HK-2 (cell line): ENCODE measurements at regions not wholly inside any gene's neighbourhood (a gene's known extent, or its start where the extent isn't known, plus 50 kb on each side); places are given as distances from the start of the nearest gene placed in this dataset.
"Not testable (repeated sequence)": the region's sequence is repeated elsewhere in the genome, so short reads cannot be mapped to it uniquely, and the experiment has no call there.

ENCODE experiments used
- DNase-seq: peaks from one replicate; pipeline ENCODE4 v3.0.0-alpha.2; 2018; ENCODE audit not compliant: unreplicated experiment

GRCh38 chr5:67941614-67942401 lies 273.7 kb upstream of the PIK3R1 start:
- no peak for DNase-seq

GRCh38 chr5:67935908-67936566 lies 279.5 kb upstream of the PIK3R1 start:
- no peak for DNase-seq

- no peak for DNase-seq
These were observed 280.6 kb upstream of the PIK3R1 start for GRCh38 chr5:67934976-67935375.

- no peak for DNase-seq
These were observed 290.0 kb upstream of the PIK3R1 start for GRCh38 chr5:67925511-67925910.

GRCh38 chr5:67921004-67921601 lies 294.5 kb upstream of the PIK3R1 start:
- no peak for DNase-seq

- not testable (repeated sequence) for DNase-seq
These were observed 296.0 kb upstream of the PIK3R1 start for GRCh38 chr5:67919532-67919931.

- DNase-seq: no peak
These were observed 298.0 kb upstream of the PIK3R1 start for GRCh38 chr5:67917561-67917960.

GRCh38 chr5:67910546-67910945 lies 305.0 kb upstream of the PIK3R1 start:
- no peak for DNase-seq

- no peak for DNase-seq
These were observed 307.3 kb upstream of the PIK3R1 start for GRCh38 chr5:67908126-67908765.

GRCh38 chr5:67904366-67904765 lies 311.2 kb upstream of the PIK3R1 start:
- DNase-seq: no peak

GRCh38 chr5:67903656-67904055 lies 311.9 kb upstream of the PIK3R1 start:
- DNase-seq: no peak

- DNase-seq: no peak
These were observed 312.4 kb upstream of the PIK3R1 start for GRCh38 chr5:67903121-67903520.

- DNase-seq: no peak
These were observed 313.1 kb upstream of the PIK3R1 start for GRCh38 chr5:67902497-67902830.

GRCh38 chr5:67901814-67902496 lies 313.6 kb upstream of the PIK3R1 start:
- DNase-seq: no peak

- no peak for DNase-seq
These were observed 315.0 kb upstream of the PIK3R1 start for GRCh38 chr5:67900514-67900913.

- DNase-seq: no peak
These were observed 317.6 kb upstream of the PIK3R1 start for GRCh38 chr5:67897980-67898379.

GRCh38 chr5:67897431-67897830 lies 318.1 kb upstream of the PIK3R1 start:
- no peak for DNase-seq

GRCh38 chr5:67896930-67897313 lies 318.6 kb upstream of the PIK3R1 start:
- no peak for DNase-seq

- DNase-seq: no peak
These were observed 319.1 kb upstream of the PIK3R1 start for GRCh38 chr5:67896311-67896929.

- DNase-seq: not testable (repeated sequence)
These were observed 325.7 kb upstream of the PIK3R1 start for GRCh38 chr5:67889870-67890269.

GRCh38 chr5:67887748-67888161 lies 327.8 kb upstream of the PIK3R1 start:
- DNase-seq: no peak

GRCh38 chr5:67886761-67887160 lies 328.8 kb upstream of the PIK3R1 start:
- no peak for DNase-seq
